ENCODE measurements at regions not wholly inside any gene's neighbourhood (a gene's known extent, or its start where the extent isn't known, plus 50 kb on each side); places are given as distances from the start of the nearest gene placed in this dataset.

- Histone ChIP-seq H3K4me2 (ENCODE audit: extremely low read depth, insufficient read depth, low read length) (no peak overlapping the region), H3K9ac (ENCODE audit: insufficient read depth, low read length) (no peak overlapping the region), H3K27me3 (ENCODE audit: control insufficient read depth, insufficient read depth, low read length) (no peaks in the 10 kb centered on the region), H3K9me3 (ENCODE audit: control insufficient read depth, insufficient read depth, low read depth, low read length) (peaks cover 2% of the 10 kb centered on the region), H3K4me1 (ENCODE audit: control insufficient read depth, extremely low read depth, insufficient read depth, low read length) (no peaks in the 10 kb centered on the region), H3K27ac (ENCODE audit: insufficient read depth, low read length) (no peak overlapping the region), H4K20me1 (ENCODE audit: control insufficient read depth, extremely low read depth, insufficient read depth, low read length) (no peaks in the 10 kb centered on the region), H3K36me3 (ENCODE audit: control insufficient read depth, insufficient read depth, low read length) (no peaks in the 10 kb centered on the region), H3K4me3 (replicated peaks in 1 of 4; ENCODE audit: control extremely low read depth in 1 of 4, insufficient read depth in 1 of 4, low read depth in 3 of 4, low read length in 4 of 4) (no peak overlapping the region), H3K79me2 (ENCODE audit: control insufficient read depth, insufficient read depth, low read length) (no peaks in the 10 kb centered on the region), H2AFZ (ENCODE audit: low read length) (no peak overlapping the region)
- no peak for TF ChIP-seq CTCF (conservative IDR thresholded peaks at IDR 0.05 in 1 of 2, IDR thresholded peaks at IDR 0.05 in 1 of 2; ENCODE audit: low read depth in 1 of 2, low read length in 2 of 2)
- no peak for TF ChIP-seq EZH2 (IDR thresholded peaks at IDR 0.05; ENCODE audit: low read length, missing control alignments)
- DNase-seq (ENCODE audit: low read depth in 2 of 2): no peak
Measured at GRCh38 chr2:242011167-242011513, 141.6 kb downstream of the RTP5 start.

DNA sequence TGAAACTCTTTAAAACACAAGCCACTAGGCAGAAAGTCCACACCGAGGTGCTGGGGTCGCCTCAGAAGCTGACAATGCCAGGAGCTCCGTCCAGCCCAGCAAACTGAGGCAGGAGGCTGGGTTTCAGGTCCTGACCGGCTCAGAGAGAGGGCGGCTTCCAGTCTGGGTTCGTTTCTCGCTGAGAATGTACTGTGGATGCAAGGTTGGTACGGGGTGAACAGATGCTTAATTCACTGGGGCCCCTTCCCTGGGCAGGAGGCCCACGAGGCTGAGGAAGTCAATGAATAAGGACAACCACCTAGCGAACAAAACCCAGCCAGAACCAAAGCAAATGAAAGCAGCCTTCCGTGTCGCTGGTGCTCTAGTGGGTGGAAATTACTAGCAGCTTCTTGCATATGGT is 142.0 kb downstream of the RTP5 start:
- no peaks in the 10 kb centered on the region for H3K4me1 ChIP-seq (ENCODE audit: control insufficient read depth, extremely low read depth, insufficient read depth, low read length)
- H3K4me3 ChIP-seq (replicated peaks in 1 of 4; ENCODE audit: control extremely low read depth in 1 of 4, insufficient read depth in 1 of 4, low read depth in 3 of 4, low read length in 4 of 4): no peak overlapping the region
- no peak overlapping the region for H2AFZ ChIP-seq (ENCODE audit: low read length)
- peaks cover 1% of the 10 kb centered on the region for H3K27me3 ChIP-seq (ENCODE audit: control insufficient read depth, insufficient read depth, low read length)
- no peak overlapping the region for H3K9ac ChIP-seq (ENCODE audit: insufficient read depth, low read length)
- no peak overlapping the region for H3K27ac ChIP-seq (ENCODE audit: insufficient read depth, low read length)
- H3K4me2 ChIP-seq (ENCODE audit: extremely low read depth, insufficient read depth, low read length): no peak overlapping the region
- TF ChIP-seq CTCF (conservative IDR thresholded peaks at IDR 0.05 in 1 of 2, IDR thresholded peaks at IDR 0.05 in 1 of 2; ENCODE audit: low read depth in 1 of 2, low read length in 2 of 2) (no peak), EZH2 (IDR thresholded peaks at IDR 0.05; ENCODE audit: low read length, missing control alignments) (no peak)
- H3K79me2 ChIP-seq (ENCODE audit: control insufficient read depth, insufficient read depth, low read length): no peaks in the 10 kb centered on the region
- H4K20me1 ChIP-seq (ENCODE audit: control insufficient read depth, extremely low read depth, insufficient read depth, low read length): no peaks in the 10 kb centered on the region
- H3K36me3 ChIP-seq (ENCODE audit: control insufficient read depth, insufficient read depth, low read length): no peaks in the 10 kb centered on the region
- no peaks in the 10 kb centered on the region for H3K9me3 ChIP-seq (ENCODE audit: control insufficient read depth, insufficient read depth, low read depth, low read length)
- DNase-seq (ENCODE audit: low read depth in 2 of 2): no peak

- Histone ChIP-seq H3K4me3 (replicated peaks in 1 of 4; ENCODE audit: control extremely low read depth in 1 of 4, insufficient read depth in 1 of 4, low read depth in 3 of 4, low read length in 4 of 4) (no peak overlapping the region), H3K27me3 (ENCODE audit: control insufficient read depth, insufficient read depth, low read length) (peaks cover 3% of the 10 kb centered on the region), H4K20me1 (ENCODE audit: control insufficient read depth, extremely low read depth, insufficient read depth, low read length) (no peaks in the 10 kb centered on the region), H3K79me2 (ENCODE audit: control insufficient read depth, insufficient read depth, low read length) (no peaks in the 10 kb centered on the region), H3K9ac (ENCODE audit: insufficient read depth, low read length) (no peak overlapping the region), H3K27ac (ENCODE audit: insufficient read depth, low read length) (no peak overlapping the region), H3K9me3 (ENCODE audit: control insufficient read depth, insufficient read depth, low read depth, low read length) (no peaks in the 10 kb centered on the region), H2AFZ (ENCODE audit: low read length) (no peak overlapping the region), H3K36me3 (ENCODE audit: control insufficient read depth, insufficient read depth, low read length) (no peaks in the 10 kb centered on the region), H3K4me1 (ENCODE audit: control insufficient read depth, extremely low read depth, insufficient read depth, low read length) (no peaks in the 10 kb centered on the region), H3K4me2 (ENCODE audit: extremely low read depth, insufficient read depth, low read length) (no peak overlapping the region)
- DNase-seq (ENCODE audit: low read depth in 2 of 2): no peak
- TF ChIP-seq CTCF (conservative IDR thresholded peaks at IDR 0.05 in 1 of 2, IDR thresholded peaks at IDR 0.05 in 1 of 2; ENCODE audit: low read depth in 1 of 2, low read length in 2 of 2): no peak
- no peak for TF ChIP-seq EZH2 (IDR thresholded peaks at IDR 0.05; ENCODE audit: low read length, missing control alignments)
Measured at GRCh38 chr2:242011991-242012764, 142.6 kb downstream of the RTP5 start.

Data from fibroblast of lung (primary cell).